ENCODE measurements at regions not wholly inside any gene's neighbourhood (a gene's known extent, or its start where the extent isn't known, plus 50 kb on each side); places are given as distances from the start of the nearest gene placed in this dataset.

DNA sequence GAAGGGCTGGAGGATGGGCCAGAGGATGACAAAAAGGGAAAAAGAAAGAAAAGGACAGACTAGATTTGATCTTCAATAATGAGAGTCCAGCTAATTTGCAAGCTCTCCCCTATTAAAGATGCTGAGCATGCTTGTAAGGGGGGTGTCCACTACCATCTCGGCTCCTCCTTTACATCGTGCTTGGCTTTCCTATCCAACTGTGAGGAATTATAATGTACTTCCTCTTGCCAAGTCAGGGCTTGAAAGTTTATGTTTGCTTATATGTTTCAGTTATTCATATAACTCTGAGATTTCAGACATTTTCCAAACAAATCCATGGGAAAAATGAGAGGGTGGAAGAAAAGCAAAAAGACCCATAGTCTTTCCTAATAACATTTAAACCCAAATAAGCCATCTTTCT is 387.1 kb downstream of the METTL15 start:
- intact Hi-C loops (cut with micrococcal nuclease) = no loop called here
- POLR2A ChIA-PET = no interaction called here
- CTCF ChIA-PET = no interaction called here
- TF ChIP-seq, protein P1, sequence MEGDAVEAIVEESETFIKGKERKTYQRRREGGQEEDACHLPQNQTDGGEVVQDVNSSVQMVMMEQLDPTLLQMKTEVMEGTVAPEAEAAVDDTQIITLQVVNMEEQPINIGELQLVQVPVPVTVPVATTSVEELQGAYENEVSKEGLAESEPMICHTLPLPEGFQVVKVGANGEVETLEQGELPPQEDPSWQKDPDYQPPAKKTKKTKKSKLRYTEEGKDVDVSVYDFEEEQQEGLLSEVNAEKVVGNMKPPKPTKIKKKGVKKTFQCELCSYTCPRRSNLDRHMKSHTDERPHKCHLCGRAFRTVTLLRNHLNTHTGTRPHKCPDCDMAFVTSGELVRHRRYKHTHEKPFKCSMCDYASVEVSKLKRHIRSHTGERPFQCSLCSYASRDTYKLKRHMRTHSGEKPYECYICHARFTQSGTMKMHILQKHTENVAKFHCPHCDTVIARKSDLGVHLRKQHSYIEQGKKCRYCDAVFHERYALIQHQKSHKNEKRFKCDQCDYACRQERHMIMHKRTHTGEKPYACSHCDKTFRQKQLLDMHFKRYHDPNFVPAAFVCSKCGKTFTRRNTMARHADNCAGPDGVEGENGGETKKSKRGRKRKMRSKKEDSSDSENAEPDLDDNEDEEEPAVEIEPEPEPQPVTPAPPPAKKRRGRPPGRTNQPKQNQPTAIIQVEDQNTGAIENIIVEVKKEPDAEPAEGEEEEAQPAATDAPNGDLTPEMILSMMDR (IDR thresholded peaks at IDR 0.05) = no peak
- H3K27ac Mint-ChIP-seq = no peak overlapping the region
- DNase-seq = no peak
- no peaks in the 10 kb centered on the region for H3K27me3 Mint-ChIP-seq
- H3K9me3 Mint-ChIP-seq = no peaks in the 10 kb centered on the region
- no peak overlapping the region for H3K4me3 Mint-ChIP-seq
- ATAC-seq (ENCODE audit: low read depth) = no peak
- no peaks in the 10 kb centered on the region for H3K4me1 Mint-ChIP-seq
- H3K36me3 Mint-ChIP-seq (ENCODE audit: low read depth) = no peaks in the 10 kb centered on the region

DNA sequence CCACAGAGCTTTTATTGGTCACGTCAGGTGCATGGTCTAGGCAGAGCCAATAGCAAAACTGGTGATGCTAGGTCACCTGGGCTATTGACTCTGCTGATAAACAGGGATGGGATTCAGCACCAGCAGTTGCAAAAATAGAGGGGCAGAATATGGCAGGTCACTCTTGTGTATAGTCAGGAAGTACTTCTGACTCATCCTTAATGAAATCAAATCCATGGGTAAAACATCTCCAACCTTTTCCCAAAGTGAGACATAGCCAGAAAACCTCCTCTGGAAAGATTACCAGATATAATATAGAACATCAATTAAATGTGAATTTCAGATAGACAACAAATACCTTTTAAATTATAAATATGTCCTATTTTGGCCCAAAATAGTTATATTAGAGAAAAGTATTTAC is 383.2 kb downstream of the METTL15 start:
- Mint-ChIP-seq H3K27ac (no peak overlapping the region), H3K27me3 (no peaks in the 10 kb centered on the region), H3K4me1 (no peaks in the 10 kb centered on the region), H3K9me3 (no peaks in the 10 kb centered on the region), H3K36me3 (ENCODE audit: low read depth) (no peaks in the 10 kb centered on the region), H3K4me3 (no peak overlapping the region)
- TF ChIP-seq, protein P1 (IDR thresholded peaks at IDR 0.05) = no peak
- intact Hi-C loops (cut with micrococcal nuclease) = no loop called here
- POLR2A ChIA-PET = no interaction called here
- CTCF ChIA-PET = no interaction called here
- no peak for ATAC-seq (ENCODE audit: low read depth)
- DNase-seq = no peak

DNA sequence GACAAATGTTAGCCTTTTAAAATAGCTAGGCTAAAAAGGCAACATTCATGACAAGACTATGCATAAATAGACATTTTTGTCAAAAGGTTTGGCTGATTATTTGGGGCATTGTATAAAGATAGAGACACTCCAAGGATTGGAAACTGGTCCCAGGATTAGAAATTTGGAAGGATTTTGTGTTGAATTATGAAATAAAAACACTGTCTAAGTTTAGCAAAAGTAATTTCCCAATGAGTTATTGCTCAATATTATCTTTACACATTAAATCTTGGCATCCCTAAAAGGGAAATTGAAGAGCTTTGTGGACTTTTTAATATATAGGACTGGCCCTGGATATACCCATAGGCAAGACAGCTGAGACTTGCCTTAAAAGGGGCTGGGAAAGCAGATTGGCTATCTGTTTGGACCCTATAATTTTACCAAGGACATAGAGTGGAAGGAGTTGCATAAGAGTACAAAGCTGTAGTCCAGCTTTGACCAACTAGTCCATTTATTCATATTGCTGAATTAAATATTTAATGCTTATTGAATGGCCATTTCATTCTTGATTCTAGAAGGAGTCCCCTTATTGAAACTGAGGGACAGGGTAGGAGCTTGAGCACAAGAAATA is 382.7 kb downstream of the METTL15 start:
- H3K27me3 Mint-ChIP-seq = no peaks in the 10 kb centered on the region
- DNase-seq = no peak
- intact Hi-C loops (cut with micrococcal nuclease) = no loop called here
- H3K9me3 Mint-ChIP-seq = no peaks in the 10 kb centered on the region
- TF ChIP-seq, protein P1 (IDR thresholded peaks at IDR 0.05) = no peak
- no peak for ATAC-seq (ENCODE audit: low read depth)
- no peak overlapping the region for H3K4me3 Mint-ChIP-seq
- H3K36me3 Mint-ChIP-seq (ENCODE audit: low read depth) = no peaks in the 10 kb centered on the region
- H3K27ac Mint-ChIP-seq = no peak overlapping the region
- ChIA-PET CTCF (no interaction called here), POLR2A (no interaction called here)
- no peaks in the 10 kb centered on the region for H3K4me1 Mint-ChIP-seq

DNA sequence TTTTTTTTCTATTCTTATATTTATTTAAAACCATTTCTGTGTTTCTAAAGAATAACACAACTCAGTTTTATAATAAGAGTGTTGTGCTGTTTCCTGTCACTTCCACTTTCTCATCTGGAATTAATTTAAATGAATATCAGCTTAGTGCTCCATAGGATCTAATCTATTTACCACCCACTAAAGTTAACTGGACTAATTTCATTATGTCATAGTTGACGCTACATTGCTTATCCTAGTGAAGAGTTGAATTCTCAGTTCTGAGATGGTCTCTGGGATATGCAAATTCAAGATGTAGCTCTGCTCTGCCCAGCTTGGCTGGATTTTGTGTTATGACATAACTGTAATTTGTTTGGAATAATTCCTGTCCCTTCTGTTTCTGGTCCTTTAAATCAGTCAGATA is 380.1 kb downstream of the METTL15 start:
- intact Hi-C loops (cut with micrococcal nuclease) = no loop called here
- DNase-seq (no peak), ATAC-seq (ENCODE audit: low read depth) (no peak)
- TF ChIP-seq, protein P1 (IDR thresholded peaks at IDR 0.05) = no peak
- CTCF ChIA-PET = no interaction called here
- Mint-ChIP-seq H3K27ac (no peak overlapping the region), H3K27me3 (no peaks in the 10 kb centered on the region), H3K9me3 (no peaks in the 10 kb centered on the region), H3K4me1 (no peaks in the 10 kb centered on the region), H3K36me3 (ENCODE audit: low read depth) (no peaks in the 10 kb centered on the region), H3K4me3 (no peak overlapping the region)
- POLR2A ChIA-PET = no interaction called here

DNA sequence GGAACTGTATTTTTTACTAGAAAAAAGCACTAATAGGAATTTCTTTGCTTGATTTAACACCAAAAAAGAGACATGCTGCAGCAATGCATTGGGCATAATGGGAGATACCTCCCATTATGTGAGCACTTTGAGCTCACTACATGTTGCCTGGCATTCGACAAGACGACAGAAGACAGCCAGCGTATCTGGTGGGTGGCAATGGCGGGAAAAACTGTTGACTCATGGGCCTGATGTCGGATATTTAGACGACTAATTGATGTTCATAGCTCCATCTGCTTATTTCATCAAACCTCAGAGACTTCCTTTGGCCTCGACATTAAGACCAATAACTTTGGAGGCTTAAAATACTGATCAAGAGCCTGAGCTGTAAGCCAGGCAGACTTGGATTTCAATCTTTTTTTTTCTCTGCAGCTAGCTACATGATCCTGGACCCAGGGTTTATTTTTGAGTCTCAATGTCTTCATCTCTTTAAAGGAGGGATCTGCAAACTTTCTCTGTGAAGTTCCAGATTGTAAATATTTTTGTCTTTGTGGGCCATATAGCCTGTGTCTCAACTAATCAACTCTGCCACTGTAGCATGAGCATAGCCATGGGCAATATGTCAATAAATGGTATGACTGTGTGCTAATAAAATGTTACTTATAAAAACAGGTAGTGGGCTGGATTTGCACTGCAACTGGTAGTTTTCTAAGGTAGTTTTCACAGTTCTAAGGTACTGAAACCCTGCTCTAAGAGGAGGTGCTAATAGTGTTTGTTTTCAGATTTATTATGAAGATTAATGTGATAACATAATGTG is 375.1 kb downstream of the METTL15 start:
- no peak for DNase-seq
- POLR2A ChIA-PET = no interaction called here
- H3K9me3 Mint-ChIP-seq = no peaks in the 10 kb centered on the region
- H3K4me1 Mint-ChIP-seq = no peaks in the 10 kb centered on the region
- no peak for ATAC-seq (ENCODE audit: low read depth)
- no peak overlapping the region for H3K4me3 Mint-ChIP-seq
- TF ChIP-seq, protein P1 (IDR thresholded peaks at IDR 0.05) = no peak
- intact Hi-C loops (cut with micrococcal nuclease) = no loop called here
- H3K36me3 Mint-ChIP-seq (ENCODE audit: low read depth) = no peaks in the 10 kb centered on the region
- CTCF ChIA-PET = no interaction called here
- no peaks in the 10 kb centered on the region for H3K27me3 Mint-ChIP-seq
- H3K27ac Mint-ChIP-seq = no peak overlapping the region
